ENCODE measurements at regions not wholly inside any gene's neighbourhood (a gene's known extent, or its start where the extent isn't known, plus 50 kb on each side); places are given as distances from the start of the nearest gene placed in this dataset.

GRCh38 chr4:179569549-179569948 is 2127.3 kb upstream of the AGA start:
- TF ChIP-seq POLR2AphosphoS5 (IDR thresholded peaks at IDR 0.05) = no peak
- TF ChIP-seq CTCF (IDR thresholded peaks at IDR 0.05 in 8 of 11, conservative IDR thresholded peaks at IDR 0.05 in 3 of 11) = no peak
